Neural cell (in vitro differentiated cells): ENCODE measurements at regions not wholly inside any gene's neighbourhood (a gene's known extent, or its start where the extent isn't known, plus 50 kb on each side); places are given as distances from the start of the nearest gene placed in this dataset.
"Not testable (repeated sequence)": the region's sequence is repeated elsewhere in the genome, so short reads cannot be mapped to it uniquely, and the experiment has no call there.

ENCODE experiments used
- H2AFZ ChIP-seq: fragments of 200-600, 300-800 bp; sonication (generic), shearing (Covaris generic); 2 replicates; pipeline ENCODE4 v1.6.0; 2014; ENCODE audit warnings: low read depth, mild to moderate bottlenecking, antibody characterized with exemption, low read length, moderate library complexity
- H3F3A ChIP-seq: fragments of 200-600 bp; shearing (Covaris generic); 2 replicates; pipeline ENCODE4 v1.6.1; 2016; ENCODE audit warnings: mild to moderate bottlenecking, moderate library complexity, mixed read lengths, antibody characterized with exemption, low read length; ENCODE audit not compliant: insufficient read depth, poor library complexity, severe bottlenecking
- H3K27ac ChIP-seq: fragments of 200-600, 300-800 bp; sonication (generic), shearing (Covaris generic); 2 replicates; pipeline ENCODE4 v1.5.1; 2014; ENCODE audit warnings: mild to moderate bottlenecking, low read length, moderate library complexity
- H3K27me3 ChIP-seq: fragments of 300-800, 200-600 bp; sonication (generic), shearing (Covaris generic); 2 replicates; pipeline ENCODE4 v1.6.0; 2014; ENCODE audit warnings: mild to moderate bottlenecking, low read depth, low read length, moderate library complexity; ENCODE audit not compliant: insufficient read depth
- H3K36me3 ChIP-seq: fragments of 300-800, 200-600 bp; sonication (generic), shearing (Covaris generic); 2 replicates; pipeline ENCODE4 v1.5.1; 2014; ENCODE audit warnings: mild to moderate bottlenecking, antibody characterized with exemption, low read length, moderate library complexity; ENCODE audit not compliant: insufficient read depth
- H3K4me2 ChIP-seq: fragments of 300-800, 200-600 bp; sonication (generic), shearing (Covaris generic); 2 replicates; pipeline ENCODE4 v1.6.0; 2014; ENCODE audit warnings: mild to moderate bottlenecking, low read length
- H3K4me3 ChIP-seq: fragments of 300-800, 200-600 bp; sonication (generic), shearing (Covaris generic); 2 replicates; pipeline ENCODE4 v1.5.1; 2014; ENCODE audit warnings: mild to moderate bottlenecking, low read length, moderate library complexity
- H3K79me2 ChIP-seq: fragments of 200-600 bp; shearing (Covaris generic); replicated peaks from 2 replicates; pipeline ENCODE4 v1.6.0; 2014; ENCODE audit warnings: mild to moderate bottlenecking, low read length, moderate library complexity; ENCODE audit not compliant: insufficient read depth
- H3K9ac ChIP-seq: fragments of 300-800, 200-600 bp; sonication (generic), shearing (Covaris generic); 2 replicates; pipeline ENCODE4 v1.6.1; 2016; ENCODE audit warnings: mild to moderate bottlenecking, low read length, mixed read lengths
- H3K9me2 ChIP-seq: fragments of 200-600 bp; shearing (Covaris generic); 2 replicates; pipeline ENCODE4 v1.6.1; 2016; ENCODE audit warnings: mild to moderate bottlenecking, low read length, mixed read lengths; ENCODE audit not compliant: insufficient read depth
- H3K9me3 ChIP-seq: fragments of 200-600, 300-800 bp; sonication (generic), shearing (Covaris generic); 2 replicates; pipeline ENCODE4 v1.6.1; 2016; ENCODE audit warnings: mild to moderate bottlenecking, mixed run types, low read length, moderate library complexity, mixed read lengths
- H4K20me1 ChIP-seq: fragments of 200-600 bp; shearing (Covaris generic); 2 replicates; pipeline ENCODE4 v1.6.1; 2016; ENCODE audit warnings: mild to moderate bottlenecking, mixed run types; ENCODE audit not compliant: insufficient read depth
- CTCF ChIP-seq: fragments of 450-650 bp; IDR thresholded peaks from 2 replicates; pipeline ENCODE4 v1.5.1; 2014; ENCODE audit warnings: antibody characterized with exemption, mild to moderate bottlenecking, moderate library complexity; ENCODE audit not compliant: poor library complexity, severe bottlenecking
- EP300 ChIP-seq: fragments of 450-650 bp; conservative IDR thresholded peaks from 2 replicates; pipeline ENCODE4 v1.6.1; 2014; ENCODE audit warnings: antibody characterized with exemption, mild to moderate bottlenecking, moderate library complexity; ENCODE audit not compliant: poor library complexity, severe bottlenecking
- EZH2 ChIP-seq: fragments of 200-600, 300-800 bp; shearing (Covaris generic), sonication (generic); IDR thresholded peaks from 2 replicates; pipeline ENCODE4 v1.6.1; 2014; ENCODE audit warnings: antibody characterized with exemption, low read length, borderline replicate concordance, mild to moderate bottlenecking; ENCODE audit not compliant: insufficient read depth, poor library complexity, severe bottlenecking
- MXI1 ChIP-seq: fragments of 450-650 bp; conservative IDR thresholded peaks from 2 replicates; pipeline ENCODE4 v1.6.1; 2014; ENCODE audit warnings: antibody characterized with exemption, mild to moderate bottlenecking; ENCODE audit not compliant: poor library complexity, severe bottlenecking
- POLR2AphosphoS5 ChIP-seq: IDR thresholded peaks from 2 replicates; pipeline ENCODE4 v1.6.1; 2012
- RAD21 ChIP-seq: fragments of 450-650 bp; conservative IDR thresholded peaks from 2 replicates; pipeline ENCODE4 v1.6.1; 2014; ENCODE audit warnings: antibody characterized with exemption, mild to moderate bottlenecking, moderate library complexity
- REST ChIP-seq: IDR thresholded peaks from 2 replicates; pipeline ENCODE4 v1.6.1; 2012; ENCODE audit warnings: borderline replicate concordance
- SMC3 ChIP-seq: fragments of 450-650 bp; conservative IDR thresholded peaks from 2 replicates; pipeline ENCODE4 v1.6.1; 2014; ENCODE audit warnings: antibody characterized with exemption, mild to moderate bottlenecking, moderate library complexity; ENCODE audit not compliant: poor library complexity
- TAF1 ChIP-seq: IDR thresholded peaks from 2 replicates; pipeline ENCODE4 v1.6.1; 2012; ENCODE audit warnings: low read depth

GRCh38 chr14:30064454-30064853 lies 136.8 kb upstream of the PRKD1 start:
- Histone ChIP-seq H3K27ac (no peak overlapping the region), H4K20me1 (no peaks in the 10 kb centered on the region), H3F3A (no peaks in the 10 kb centered on the region), H3K27me3 (no peaks in the 10 kb centered on the region), H3K9me3 (no peaks in the 10 kb centered on the region), H3K4me2 (no peak overlapping the region), H3K79me2 (no peaks in the 10 kb centered on the region), H3K4me3 (no peak overlapping the region), H3K9ac (no peak overlapping the region), H2AFZ (no peak overlapping the region), H3K9me2 (no peaks in the 10 kb centered on the region), H3K36me3 (no peaks in the 10 kb centered on the region)
- TF ChIP-seq POLR2AphosphoS5: no peak
- TF ChIP-seq TAF1: no peak
- no peak for TF ChIP-seq REST

GRCh38 chr14:30069536-30069935 lies 141.9 kb upstream of the PRKD1 start:
- Histone ChIP-seq H3K36me3 (no peaks in the 10 kb centered on the region), H3K27me3 (no peaks in the 10 kb centered on the region), H3K9me3 (peaks cover 6% of the 10 kb centered on the region), H3F3A (no peaks in the 10 kb centered on the region), H3K79me2 (no peaks in the 10 kb centered on the region), H3K9ac (no peak overlapping the region), H4K20me1 (no peaks in the 10 kb centered on the region), H3K4me3 (no peak overlapping the region), H3K4me2 (no peak overlapping the region), H3K9me2 (no peaks in the 10 kb centered on the region), H3K27ac (no peak overlapping the region), H2AFZ (no peak overlapping the region)
- TF ChIP-seq RAD21: no peak
- no peak for TF ChIP-seq SMC3
- TF ChIP-seq TAF1: no peak
- no peak for TF ChIP-seq POLR2AphosphoS5
- TF ChIP-seq CTCF: no peak
- TF ChIP-seq EP300: no peak
- no peak for TF ChIP-seq EZH2
- TF ChIP-seq REST: no peak
- TF ChIP-seq MXI1: no peak

- not testable (repeated sequence) for H3K9ac ChIP-seq, H3K9me2 ChIP-seq, H3K27ac ChIP-seq, H3K4me3 ChIP-seq, H3K9me3 ChIP-seq, H3K36me3 ChIP-seq, H4K20me1 ChIP-seq, H3K4me2 ChIP-seq, H3F3A ChIP-seq, H3K79me2 ChIP-seq, H2AFZ ChIP-seq, H3K27me3 ChIP-seq
Measured at GRCh38 chr14:30072454-30072853, 144.8 kb upstream of the PRKD1 start.
